Astrocyte of the spinal cord (primary cell): ENCODE measurements at regions not wholly inside any gene's neighbourhood (a gene's known extent, or its start where the extent isn't known, plus 50 kb on each side); places are given as distances from the start of the nearest gene placed in this dataset.

Experiments used
- DNase-seq: peaks from one replicate; pipeline ENCODE4 v3.0.0; 2011; ENCODE audit warnings: low read depth, low spot score
- H3K4me3 ChIP-seq: 2 replicates; pipeline ENCODE4 v1.5.1; 2011; ENCODE audit warnings: low read depth, mild to moderate bottlenecking, low read length, moderate library complexity
- CTCF ChIP-seq: IDR thresholded peaks from 2 replicates; pipeline ENCODE4 v1.5.1; 2012; ENCODE audit warnings: low read depth, mild to moderate bottlenecking, low read length, inconsistent platforms
- in situ Hi-C: cut with HindIII; loops from 2 replicates; pipeline ENCODE4 v1.10.0; 2017; ENCODE audit warnings: low sequenced_read_pairs

- no peak overlapping the region for H3K4me3 ChIP-seq
- TF ChIP-seq CTCF = no peak
- no peak for DNase-seq
- in situ Hi-C loops = no loop called here
Observed at GRCh38 chr13:40878823-40879222, 89.4 kb downstream of the SLC25A15 start.
